HG03342 (cell line): ENCODE measurements at regions not wholly inside any gene's neighbourhood (a gene's known extent, or its start where the extent isn't known, plus 50 kb on each side); places are given as distances from the start of the nearest gene placed in this dataset.

Experiments
- ATAC-seq: cut with Tn5 transposase; IDR thresholded peaks from one replicate; pipeline ENCODE4 v1.9.1; 2021; ENCODE audit warnings: mild to moderate bottlenecking, moderate library complexity; ENCODE audit not compliant: unreplicated experiment

GRCh38 chr4:144562019-144562705, 83.8 kb upstream of the HHIP start:
- no peak for ATAC-seq

- no peak for ATAC-seq
Measured at GRCh38 chr4:144564358-144564757, 81.6 kb upstream of the HHIP start.

GRCh38 chr4:144565527-144566195, 80.3 kb upstream of the HHIP start:
- peak; percentile 64 for ATAC-seq

- no peak for ATAC-seq
Measured at GRCh38 chr4:144572660-144573059, 73.3 kb upstream of the HHIP start.

- ATAC-seq = peak; percentile 75
Measured at GRCh38 chr4:144574000-144574399, 72.0 kb upstream of the HHIP start.

- ATAC-seq = no peak
Measured at GRCh38 chr4:144574509-144574908, 71.4 kb upstream of the HHIP start.

- ATAC-seq = no peak
Measured at GRCh38 chr4:144575181-144575580, 70.8 kb upstream of the HHIP start.

- ATAC-seq = no peak
Measured at GRCh38 chr4:144578681-144579080, 67.3 kb upstream of the HHIP start.

GRCh38 chr4:144579411-144580030, 66.4 kb upstream of the HHIP start:
- ATAC-seq = no peak

- ATAC-seq = no peak
Measured at GRCh38 chr4:144580430-144580829, 65.5 kb upstream of the HHIP start.

- no peak for ATAC-seq
Measured at GRCh38 chr4:144582105-144582850, 63.7 kb upstream of the HHIP start.

- ATAC-seq = no peak
Measured at GRCh38 chr4:144582975-144583374, 63.0 kb upstream of the HHIP start.

GRCh38 chr4:144583658-144584057, 62.3 kb upstream of the HHIP start:
- no peak for ATAC-seq

- no peak for ATAC-seq
Measured at GRCh38 chr4:144584428-144584827, 61.5 kb upstream of the HHIP start.

- ATAC-seq = no peak
Measured at GRCh38 chr4:144589512-144589911, 56.4 kb upstream of the HHIP start.

GRCh38 chr4:144590020-144590419, 55.9 kb upstream of the HHIP start:
- ATAC-seq = no peak

GRCh38 chr4:144591401-144591800, 54.6 kb upstream of the HHIP start:
- ATAC-seq = no peak

- ATAC-seq = no peak
Measured at GRCh38 chr4:144592264-144592663, 53.7 kb upstream of the HHIP start.

GRCh38 chr4:144594471-144594986, 51.4 kb upstream of the HHIP start:
- ATAC-seq = no peak

GRCh38 chr4:144595681-144596080, 50.3 kb upstream of the HHIP start:
- no peak for ATAC-seq
